ENCODE measurements at regions not wholly inside any gene's neighbourhood (a gene's known extent, or its start where the extent isn't known, plus 50 kb on each side); places are given as distances from the start of the nearest gene placed in this dataset.
A peak's percentile ranks its signal among the peaks of the same experiment; 100 is the strongest.

- DNase-seq (ENCODE audit: low read depth): no peak
These were observed 467.5 kb downstream of the GPAM start for GRCh38 chr10:111716032-111716431.

DNA sequence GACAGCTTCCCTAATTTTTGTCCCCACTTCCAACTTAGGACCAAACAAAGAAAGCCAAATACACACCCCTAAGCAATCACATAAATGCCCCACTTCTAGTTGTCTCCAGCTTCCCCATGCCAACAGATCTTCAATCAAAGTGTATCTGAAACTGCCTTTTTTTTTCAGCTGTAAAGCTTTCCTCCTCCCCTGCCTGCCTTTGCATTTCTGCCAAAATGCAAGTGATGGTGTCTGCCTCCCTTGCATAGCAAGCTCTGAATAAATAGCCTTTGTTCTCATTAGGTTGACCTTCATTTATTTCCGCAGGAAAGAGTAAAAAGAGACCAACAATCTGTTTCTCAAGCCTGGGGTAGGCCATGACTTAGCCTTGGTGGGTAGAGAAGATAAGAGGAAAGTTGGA, 459.4 kb downstream of the GPAM start:
- no peak for DNase-seq (ENCODE audit: low read depth)

DNA sequence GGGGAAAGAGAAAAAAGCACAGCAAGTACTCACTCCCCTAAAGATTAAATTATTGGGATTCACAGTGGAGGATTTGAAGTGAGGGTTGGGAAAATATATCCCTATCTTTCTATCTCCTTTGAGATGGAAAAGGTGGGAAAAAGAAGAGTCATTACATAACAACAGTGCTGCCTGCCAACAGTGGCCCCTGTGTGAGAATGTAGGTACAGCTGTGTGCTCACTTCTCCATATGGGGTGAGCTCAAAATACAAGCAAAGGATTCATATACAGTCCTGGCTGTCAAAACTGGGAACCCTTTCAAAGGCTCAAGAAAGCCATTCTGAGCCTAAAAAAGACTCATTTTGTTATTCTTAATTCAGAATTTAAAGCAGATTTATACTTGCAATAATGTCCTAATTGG, 458.5 kb downstream of the GPAM start:
- no peak for DNase-seq (ENCODE audit: low read depth)

DNA sequence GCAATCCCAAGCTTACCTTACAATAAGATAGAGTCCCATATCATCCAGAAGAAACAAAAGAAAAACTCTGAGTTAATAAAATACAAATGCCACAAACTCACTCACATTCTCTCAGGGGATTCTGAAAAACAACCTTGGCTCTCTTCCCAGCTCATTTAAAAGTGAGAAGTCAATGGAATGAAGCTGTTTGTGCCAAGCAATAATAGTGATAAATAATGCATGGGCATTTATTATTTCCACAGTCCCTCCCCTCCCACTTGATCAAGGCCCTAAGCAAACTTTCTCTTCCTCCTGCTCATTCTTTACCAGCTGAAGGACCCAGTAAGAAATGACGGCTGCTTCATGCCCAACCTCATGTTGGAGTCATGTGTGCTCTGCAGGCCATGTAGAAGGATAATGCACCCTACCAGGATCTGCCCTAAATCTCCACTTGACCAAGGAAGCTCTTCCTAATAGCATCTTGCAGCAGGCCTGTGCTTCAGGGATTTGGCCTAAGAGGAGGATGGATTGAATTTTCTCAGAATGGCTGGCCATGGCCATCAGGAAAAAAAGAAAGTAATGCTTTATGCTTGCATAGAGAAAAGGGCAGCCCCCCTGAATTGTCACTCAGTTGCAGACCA, 451.3 kb downstream of the GPAM start:
- no peak for DNase-seq (ENCODE audit: low read depth)

- no peak for DNase-seq (ENCODE audit: low read depth)
These were observed 444.3 kb downstream of the GPAM start for GRCh38 chr10:111739125-111739873.

GRCh38 chr10:111739874-111740139, 443.8 kb downstream of the GPAM start:
- DNase-seq (ENCODE audit: low read depth): no peak

GRCh38 chr10:111745982-111746381, 437.6 kb downstream of the GPAM start:
- DNase-seq (ENCODE audit: low read depth): no peak

- no peak for DNase-seq (ENCODE audit: low read depth)
These were observed 435.8 kb downstream of the GPAM start for GRCh38 chr10:111747751-111748150.

GRCh38 chr10:111748184-111748583, 435.4 kb downstream of the GPAM start:
- DNase-seq (ENCODE audit: low read depth): no peak

GRCh38 chr10:111750165-111750849, 433.3 kb downstream of the GPAM start:
- no peak for DNase-seq (ENCODE audit: low read depth)

- peak; percentile 58 for DNase-seq (ENCODE audit: low read depth)
These were observed 427.1 kb downstream of the GPAM start for GRCh38 chr10:111756217-111757061.

DNA sequence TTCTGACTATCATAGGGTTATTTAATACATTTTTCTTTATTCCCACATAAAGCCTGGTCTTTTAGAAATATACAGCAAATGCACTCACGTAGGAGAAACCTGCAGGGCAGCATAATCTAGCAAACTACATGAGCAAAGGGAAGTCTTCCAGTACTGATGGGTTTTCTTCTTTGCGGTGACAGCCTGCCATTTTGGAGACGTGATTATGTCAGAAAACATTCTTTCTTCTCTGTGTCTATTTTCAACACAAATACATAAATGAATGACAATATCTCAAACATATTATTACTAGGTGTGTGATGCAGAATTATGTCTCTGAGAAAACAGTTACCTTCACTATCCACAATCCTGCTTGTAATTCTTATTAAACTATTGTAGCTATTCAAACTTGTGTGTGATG, 425.0 kb downstream of the GPAM start:
- DNase-seq (ENCODE audit: low read depth): no peak

DNA sequence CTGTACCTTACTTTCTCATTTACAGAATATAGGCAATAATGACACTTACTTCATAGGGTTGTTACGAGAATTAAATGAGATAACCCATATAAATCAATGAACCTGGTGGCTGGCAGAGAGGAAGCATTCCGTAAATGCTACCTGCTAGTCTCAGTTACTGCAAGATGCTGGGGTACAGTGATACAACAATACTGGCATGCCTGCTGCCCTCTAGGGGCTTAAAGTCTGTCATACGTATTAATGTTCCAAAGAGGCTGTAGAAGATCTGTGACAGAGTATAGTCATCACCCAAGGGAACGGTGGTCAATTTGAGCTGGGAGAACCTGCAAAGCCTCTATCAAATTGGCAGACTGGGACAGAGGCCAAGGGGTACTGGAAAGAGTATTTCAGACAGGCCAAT, 421.5 kb downstream of the GPAM start:
- no peak for DNase-seq (ENCODE audit: low read depth)

GRCh38 chr10:111765216-111765615, 418.3 kb downstream of the GPAM start:
- no peak for DNase-seq (ENCODE audit: low read depth)

DNA sequence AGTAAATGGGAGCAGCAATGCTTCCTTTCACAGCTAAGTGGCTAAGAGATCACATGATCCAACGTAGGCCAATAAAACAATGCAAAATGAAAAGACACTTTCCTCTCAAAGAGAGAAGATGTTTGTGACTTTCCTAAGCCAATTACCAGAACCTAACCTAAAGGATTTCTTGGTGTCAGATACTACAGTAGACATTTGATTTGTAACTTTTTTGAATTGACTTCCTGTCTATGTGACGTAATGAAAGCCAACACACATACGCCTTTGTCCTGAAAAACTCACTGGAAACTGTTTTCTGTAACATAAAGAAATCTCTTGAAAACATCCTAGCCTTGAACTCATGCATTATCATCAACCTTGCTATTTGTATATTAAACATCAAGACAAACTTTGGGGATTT, 417.1 kb downstream of the GPAM start:
- no peak for DNase-seq (ENCODE audit: low read depth)

GRCh38 chr10:111767661-111768060, 415.9 kb downstream of the GPAM start:
- no peak for DNase-seq (ENCODE audit: low read depth)

- no peak for DNase-seq (ENCODE audit: low read depth)
These were observed 409.6 kb downstream of the GPAM start for GRCh38 chr10:111773950-111774349.

GRCh38 chr10:111774486-111774885, 409.1 kb downstream of the GPAM start:
- DNase-seq (ENCODE audit: low read depth): no peak

GRCh38 chr10:111784436-111784835, 399.1 kb downstream of the GPAM start:
- peak; percentile 2 for DNase-seq (ENCODE audit: low read depth)

GRCh38 chr10:111784946-111785465, 398.6 kb downstream of the GPAM start:
- no peak for DNase-seq (ENCODE audit: low read depth)

- DNase-seq (ENCODE audit: low read depth): no peak
These were observed 397.6 kb downstream of the GPAM start for GRCh38 chr10:111785921-111786320.

DNA sequence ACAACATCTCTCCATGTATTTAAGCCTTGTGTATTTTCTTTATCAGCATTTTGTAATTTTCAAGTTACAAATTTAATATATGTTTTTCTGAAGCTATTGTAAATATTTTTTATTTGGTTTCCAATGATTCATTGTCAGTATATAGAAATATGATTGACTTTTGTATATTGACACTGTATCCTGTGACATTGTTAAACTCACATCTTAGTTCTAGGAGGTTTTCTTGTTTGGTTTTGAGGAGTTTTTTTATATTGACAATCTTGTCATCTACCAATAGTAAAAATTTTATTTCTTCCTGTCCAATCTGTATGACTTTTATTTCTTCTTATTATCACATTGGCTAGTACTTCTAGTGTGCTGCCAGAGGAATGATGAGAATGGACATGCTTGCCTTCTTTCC, 393.7 kb downstream of the GPAM start:
- no peak for DNase-seq (ENCODE audit: low read depth)
